Upper lobe of right lung (tissue), 1 donor: ENCODE measurements at regions not wholly inside any gene's neighbourhood (a gene's known extent, or its start where the extent isn't known, plus 50 kb on each side); places are given as distances from the start of the nearest gene placed in this dataset.

Source experiments
- ATAC-seq: fragments of 200-7000 bp; cut with Tn5 transposase; one replicate; pipeline ENCODE4 v1.9.1; 2020; ENCODE audit warnings: mild to moderate bottlenecking, moderate library complexity
- DNase-seq: peaks from one replicate; pipeline ENCODE4 v3.0.0-alpha.2; 2020
- H3K27ac ChIP-seq: fragments of 200-600 bp; one replicate; pipeline ENCODE4 v1.8.0; 2022
- H3K27me3 ChIP-seq: fragments of 200-600 bp; one replicate; pipeline ENCODE4 v1.8.0; 2022; ENCODE audit warnings: mild to moderate bottlenecking
- H3K36me3 ChIP-seq: fragments of 200-600 bp; one replicate; pipeline ENCODE4 v1.8.0; 2022
- H3K4me1 ChIP-seq: fragments of 200-600 bp; one replicate; pipeline ENCODE4 v1.8.0; 2022
- H3K4me3 ChIP-seq: fragments of 200-600 bp; one replicate; pipeline ENCODE4 v1.8.0; 2022; ENCODE audit warnings: mild to moderate bottlenecking
- H3K9me3 ChIP-seq: fragments of 200-600 bp; one replicate; pipeline ENCODE4 v1.8.0; 2022
- CTCF ChIP-seq: fragments of 200-600 bp; IDR thresholded peaks from one replicate; pipeline ENCODE4 v1.8.0; 2022; ENCODE audit warnings: antibody characterized with exemption
- intact Hi-C: fragments of 100-400 bp; cut with DNase I; formaldehyde crosslinking; loops from one replicate; pipeline ENCODE4 v1.11.0; 2022
- donor health status: DM: no; HTN: yes; CAD: no; lungs with severe emphysema.

- ATAC-seq (no peak), DNase-seq (no peak)
- intact Hi-C loops: no loop called here
- Histone ChIP-seq H3K27me3 (no peaks in the 10 kb centered on the region), H3K36me3 (no peaks in the 10 kb centered on the region), H3K4me3 (no peak overlapping the region), H3K9me3 (no peaks in the 10 kb centered on the region), H3K27ac (no peak overlapping the region), H3K4me1 (no peaks in the 10 kb centered on the region)
- no peak for TF ChIP-seq CTCF
These were observed 316.6 kb upstream of the NCAM1 start for GRCh38 chr11:112644410-112645131.

GRCh38 chr11:112649856-112650255, 311.4 kb upstream of the NCAM1 start:
- H3K36me3 ChIP-seq: no peaks in the 10 kb centered on the region
- DNase-seq (no peak), ATAC-seq (no peak)
- intact Hi-C loops: no loop called here
- H3K27me3 ChIP-seq: no peaks in the 10 kb centered on the region
- H3K27ac ChIP-seq: no peak overlapping the region
- no peaks in the 10 kb centered on the region for H3K9me3 ChIP-seq
- H3K4me1 ChIP-seq: no peaks in the 10 kb centered on the region
- no peak for TF ChIP-seq CTCF
- no peak overlapping the region for H3K4me3 ChIP-seq

- no peak for TF ChIP-seq CTCF
- no peaks in the 10 kb centered on the region for H3K27me3 ChIP-seq
- H3K36me3 ChIP-seq: no peaks in the 10 kb centered on the region
- DNase-seq: no peak
- no peak for ATAC-seq
- intact Hi-C loops: no loop called here
- no peak overlapping the region for H3K27ac ChIP-seq
- H3K9me3 ChIP-seq: no peaks in the 10 kb centered on the region
- no peaks in the 10 kb centered on the region for H3K4me1 ChIP-seq
- no peak overlapping the region for H3K4me3 ChIP-seq
These were observed 310.7 kb upstream of the NCAM1 start for GRCh38 chr11:112650527-112650926.

GRCh38 chr11:112651386-112651785, 309.8 kb upstream of the NCAM1 start:
- Histone ChIP-seq H3K27ac (no peak overlapping the region), H3K4me3 (no peak overlapping the region), H3K4me1 (no peaks in the 10 kb centered on the region), H3K27me3 (no peaks in the 10 kb centered on the region), H3K9me3 (no peaks in the 10 kb centered on the region), H3K36me3 (no peaks in the 10 kb centered on the region)
- intact Hi-C loops: no loop called here
- TF ChIP-seq CTCF: no peak
- DNase-seq: no peak
- no peak for ATAC-seq

GRCh38 chr11:112652786-112653390, 308.3 kb upstream of the NCAM1 start:
- Histone ChIP-seq H3K4me1 (no peaks in the 10 kb centered on the region), H3K9me3 (no peaks in the 10 kb centered on the region), H3K27me3 (no peaks in the 10 kb centered on the region), H3K27ac (no peak overlapping the region), H3K4me3 (no peak overlapping the region), H3K36me3 (no peaks in the 10 kb centered on the region)
- DNase-seq (no peak), ATAC-seq (no peak)
- no peak for TF ChIP-seq CTCF
- intact Hi-C loops: no loop called here
